Stimulated activated CD8-positive, alpha-beta memory T cell treated with anti-CD3 and anti-CD28 coated beads, Interleukin-7, amount 100 ng/mL, for 48 hours (primary cell): ENCODE measurements at regions not wholly inside any gene's neighbourhood (a gene's known extent, or its start where the extent isn't known, plus 50 kb on each side); places are given as distances from the start of the nearest gene placed in this dataset.

Source experiments
- DNase-seq, 2 donors: peaks; one replicate each; pipeline ENCODE4 v3.0.0-alpha.2; 2020; ENCODE audit warnings: low read depth in 1 of 2; ENCODE audit errors: extremely low read depth in 1 of 2

DNA sequence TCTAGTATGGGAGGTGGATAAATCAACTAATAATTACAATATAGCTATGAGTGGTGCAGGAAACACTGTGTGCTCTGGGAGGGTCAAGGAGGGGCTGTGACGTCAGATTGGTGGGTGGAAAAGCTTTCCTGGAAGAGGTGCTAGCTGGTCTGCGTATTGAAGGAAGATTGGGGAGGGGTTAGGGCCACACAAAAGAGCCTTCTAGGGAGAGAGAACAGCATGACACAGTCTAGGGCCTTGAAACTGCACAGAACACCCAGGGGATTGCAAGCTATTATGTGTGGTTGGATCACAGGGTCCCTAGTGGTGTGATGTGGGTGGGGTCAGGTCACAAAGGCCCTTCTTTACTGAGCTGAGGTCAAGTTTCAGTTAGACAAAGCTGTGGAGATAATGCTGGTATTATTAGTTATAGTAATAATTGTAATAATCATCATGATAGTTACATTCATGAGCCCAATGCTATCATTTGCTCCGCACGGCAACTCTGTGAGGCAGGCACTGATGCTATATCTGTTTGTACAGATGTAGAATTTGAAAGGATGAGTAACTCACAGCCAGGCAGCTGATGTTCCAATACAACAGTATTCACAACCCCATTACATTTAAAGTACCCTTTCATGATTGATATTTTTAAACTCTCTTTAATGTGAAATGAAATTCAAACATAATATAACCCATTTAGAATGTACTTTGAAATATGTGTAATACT is 197.4 kb upstream of the IL12B start:
- DNase-seq = no peak

DNA sequence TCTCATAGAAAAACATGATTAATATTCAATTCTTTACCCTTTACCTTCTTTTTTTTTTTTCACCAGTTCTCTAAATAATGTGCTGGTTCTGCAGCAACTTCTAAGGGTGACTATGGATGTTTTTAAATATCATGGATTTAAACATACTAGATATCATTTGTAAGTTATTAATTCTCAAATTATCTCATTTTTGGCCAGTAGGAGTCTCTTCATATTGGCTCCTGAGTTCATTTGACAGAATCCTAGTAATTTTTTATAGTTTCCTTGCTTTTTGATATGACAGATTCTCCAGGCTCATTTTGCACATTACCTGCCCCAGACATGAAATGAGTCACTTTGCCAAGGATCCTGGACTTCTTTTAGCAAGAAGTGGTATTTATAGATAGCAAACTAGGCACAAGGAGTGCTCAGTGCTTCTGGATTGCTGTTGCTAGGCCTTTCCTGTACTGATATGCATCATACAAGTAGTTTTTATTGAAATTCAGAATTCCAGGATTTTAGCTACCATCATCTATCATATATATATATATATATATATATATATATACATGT is 201.3 kb upstream of the IL12B start:
- no peak for DNase-seq

DNA sequence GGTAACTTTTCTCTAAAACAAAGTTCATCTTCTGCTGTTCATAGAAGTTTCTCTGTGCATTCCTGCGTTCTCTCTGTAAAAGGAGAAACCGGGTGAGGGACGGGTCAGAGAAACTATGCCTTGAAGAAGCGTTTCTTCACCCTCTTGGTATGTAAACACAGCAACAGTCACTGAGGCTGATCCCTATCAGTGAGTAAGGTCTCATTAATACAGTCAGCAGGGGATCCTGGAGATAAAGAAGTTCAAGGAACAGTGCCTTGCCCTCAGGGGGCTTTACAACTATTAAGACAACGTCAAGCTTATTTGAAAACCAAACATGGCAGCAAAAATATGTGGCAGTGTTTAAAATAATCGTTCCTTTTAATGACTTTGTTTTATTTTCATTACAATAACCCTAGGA is 202.9 kb upstream of the IL12B start:
- no peak for DNase-seq

DNA sequence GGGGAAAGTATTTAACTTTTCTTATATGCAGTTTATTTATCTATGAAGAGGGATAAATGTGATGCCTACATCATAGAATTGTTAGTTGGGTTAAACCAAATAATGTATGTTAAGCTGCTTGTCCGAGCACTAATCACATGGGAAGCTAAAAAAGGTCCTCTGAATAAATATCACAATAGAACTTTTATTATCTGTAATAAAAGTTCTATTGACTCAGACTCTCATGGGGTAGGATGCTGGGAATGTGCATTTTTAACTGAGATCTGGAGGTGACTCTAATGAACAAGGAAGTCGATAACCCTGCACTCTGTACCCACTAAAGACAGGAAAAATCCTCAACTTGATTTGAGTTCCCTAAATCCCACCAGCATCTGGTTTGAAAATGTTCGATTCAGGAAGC is 205.9 kb upstream of the IL12B start:
- no peak for DNase-seq

DNA sequence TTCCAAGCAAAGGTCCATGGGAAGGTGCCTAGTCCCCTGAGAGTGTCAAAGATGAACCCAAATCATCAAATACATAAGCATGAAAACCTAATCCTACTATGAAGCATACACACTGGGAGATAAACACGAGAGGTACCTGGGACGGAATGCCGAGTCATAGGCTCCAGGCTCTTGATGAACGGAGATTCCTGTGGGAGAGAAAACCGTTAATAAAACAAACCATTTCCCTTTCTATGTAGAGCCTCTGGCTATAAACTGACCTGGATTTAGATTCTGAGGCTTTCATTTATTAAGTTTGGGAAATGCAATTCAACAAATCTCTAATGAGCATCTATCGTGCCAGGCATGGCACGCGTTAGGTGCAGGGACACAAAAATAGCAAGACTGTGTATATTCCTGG is 206.4 kb upstream of the IL12B start:
- no peak for DNase-seq

DNA sequence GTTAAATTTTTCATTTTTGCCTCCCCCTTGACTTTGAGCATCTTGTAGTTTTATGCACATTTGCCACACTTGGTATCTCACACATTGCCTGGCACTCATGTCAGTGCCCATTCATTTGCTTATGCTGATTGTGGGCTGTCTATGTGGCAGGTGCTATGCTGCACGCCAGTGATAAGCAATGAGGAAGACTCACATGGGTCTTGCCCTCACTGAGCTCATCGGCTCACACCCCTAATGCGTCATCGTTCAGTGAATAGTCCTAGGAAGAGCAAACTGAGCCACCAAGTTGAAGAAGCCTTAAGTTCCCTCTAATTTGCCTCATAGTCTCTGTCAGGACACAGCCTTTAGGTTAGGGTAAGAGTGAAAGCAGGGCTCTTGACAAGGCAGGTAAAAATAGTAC is 209.4 kb upstream of the IL12B start:
- DNase-seq = no peak

DNA sequence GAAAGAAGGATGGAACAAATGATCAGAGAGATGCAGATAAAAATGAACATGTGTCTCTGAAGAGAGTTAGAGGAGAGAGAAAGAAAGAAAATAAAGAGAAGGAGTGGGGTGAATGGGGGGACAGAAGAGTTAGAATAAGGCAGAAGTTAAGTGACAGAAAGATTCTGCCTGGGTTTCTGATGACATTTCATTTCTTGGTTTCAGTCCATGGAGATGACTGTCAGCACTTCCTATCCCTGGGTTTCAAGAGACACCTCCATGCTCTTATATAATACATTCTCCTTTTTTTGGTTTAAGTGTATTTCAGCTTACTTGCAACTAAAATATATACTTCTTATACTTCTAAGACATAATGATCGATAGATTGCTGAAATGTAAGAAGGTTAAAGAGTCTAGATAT is 213.0 kb upstream of the IL12B start:
- DNase-seq = no peak

DNA sequence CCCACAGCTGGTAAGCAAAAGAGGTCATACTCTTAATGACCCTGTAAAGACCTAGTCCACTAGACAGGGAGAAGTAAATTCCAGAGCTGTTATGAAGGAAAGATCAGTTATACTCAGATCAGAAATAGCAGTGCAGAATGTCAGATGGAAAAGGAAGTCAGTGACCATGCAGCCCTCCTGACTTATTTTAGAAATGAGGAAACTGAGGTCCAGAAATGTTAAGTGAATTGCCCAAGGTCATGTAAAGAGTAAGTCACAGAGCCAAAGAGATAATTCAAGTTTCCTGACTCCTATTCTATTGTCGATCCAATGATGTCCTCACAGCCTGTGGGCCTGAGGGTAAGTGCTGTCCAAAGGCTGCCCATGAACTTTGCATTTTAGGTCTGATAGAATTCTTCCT is 214.9 kb upstream of the IL12B start:
- DNase-seq = no peak

DNA sequence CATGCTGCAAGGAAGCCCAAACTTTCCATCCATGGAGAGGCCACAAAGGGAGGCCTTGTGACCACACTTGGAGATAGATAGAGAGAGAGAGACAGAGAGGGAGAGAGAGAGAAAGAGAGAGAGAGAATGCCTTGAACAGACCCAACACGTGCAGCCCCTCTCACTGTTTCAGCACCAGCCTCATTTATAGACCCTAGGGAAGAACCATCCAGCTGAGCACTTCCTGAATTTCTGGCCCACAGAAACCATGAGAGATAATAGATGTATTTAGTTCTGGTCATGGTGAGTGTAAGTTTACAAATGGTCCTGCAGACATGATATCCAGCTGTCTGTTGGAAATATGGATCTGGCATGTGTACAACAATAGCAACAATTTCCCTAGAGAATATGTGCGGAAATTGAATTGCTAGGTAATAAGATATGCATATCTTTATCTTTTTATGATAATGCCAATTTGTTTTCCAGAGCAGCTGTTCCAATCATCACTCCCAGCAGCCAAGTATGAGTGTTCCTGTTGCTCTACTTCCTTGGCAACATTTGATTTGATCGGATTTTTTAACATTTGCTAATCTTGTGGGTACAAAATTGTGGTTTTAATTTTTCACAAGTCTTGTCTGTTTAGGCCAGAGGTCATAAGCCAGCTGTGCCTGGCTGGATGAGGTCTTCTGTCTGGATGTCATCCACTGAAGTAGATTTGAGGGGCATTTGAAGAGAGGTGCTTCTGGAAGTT is 217.3 kb upstream of the IL12B start:
- DNase-seq = no peak

DNA sequence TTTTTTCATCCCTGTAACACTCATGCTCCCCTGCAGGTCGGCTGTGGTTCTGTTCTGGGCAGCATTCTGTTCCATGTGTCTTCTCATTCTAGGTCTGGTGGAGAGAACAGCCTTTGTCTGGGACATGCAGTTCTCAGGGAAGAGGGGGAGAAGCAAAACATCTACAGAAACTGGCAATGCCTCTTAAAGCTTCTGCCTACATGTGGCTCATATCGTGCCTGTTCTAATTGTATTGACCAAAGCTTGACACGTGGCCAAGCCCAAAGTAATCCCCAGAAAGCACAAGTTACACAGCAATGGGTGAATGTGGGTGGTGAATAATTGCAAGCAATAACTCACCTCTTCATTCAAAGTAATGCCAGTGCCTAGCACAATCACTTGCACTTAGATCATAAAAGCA is 218.2 kb upstream of the IL12B start:
- DNase-seq = no peak

DNA sequence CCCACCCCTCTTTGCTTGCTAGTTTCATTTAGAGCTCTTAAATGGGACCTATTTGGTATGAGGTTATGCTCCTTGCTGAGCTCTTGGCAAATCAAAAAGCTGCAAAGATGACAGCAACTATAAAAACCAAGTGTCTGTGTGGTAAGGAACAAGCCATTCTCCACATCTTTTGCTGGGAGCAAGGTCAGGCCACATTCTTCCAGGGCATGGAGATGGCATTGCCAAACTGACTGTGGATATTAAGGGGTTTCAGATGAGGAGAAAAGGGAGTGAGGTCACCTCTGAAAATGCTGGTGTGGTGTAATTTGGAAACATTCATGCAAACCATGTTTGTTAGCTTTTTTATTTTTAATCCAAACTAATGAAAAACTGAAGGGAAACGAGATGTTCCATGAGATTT is 218.8 kb upstream of the IL12B start:
- DNase-seq = no peak

DNA sequence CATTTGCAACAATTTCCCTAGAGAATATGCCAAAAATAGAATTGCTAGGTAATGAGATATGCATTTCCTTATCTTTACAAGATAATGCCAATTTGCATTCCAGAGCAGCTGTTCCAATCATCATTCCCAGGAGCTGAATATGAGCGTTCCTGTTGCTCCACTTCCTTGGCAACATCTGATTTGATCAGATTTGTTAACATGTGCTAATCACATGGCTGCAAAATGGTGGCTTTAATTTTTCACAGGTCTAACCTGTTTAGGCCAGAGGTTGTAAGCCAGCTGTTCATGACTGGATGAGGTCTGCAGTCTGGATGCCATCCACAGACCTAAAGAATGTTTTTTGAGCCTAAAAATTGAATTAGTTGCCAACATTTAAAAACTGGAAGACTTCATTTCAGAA is 220.7 kb upstream of the IL12B start:
- no peak for DNase-seq

DNA sequence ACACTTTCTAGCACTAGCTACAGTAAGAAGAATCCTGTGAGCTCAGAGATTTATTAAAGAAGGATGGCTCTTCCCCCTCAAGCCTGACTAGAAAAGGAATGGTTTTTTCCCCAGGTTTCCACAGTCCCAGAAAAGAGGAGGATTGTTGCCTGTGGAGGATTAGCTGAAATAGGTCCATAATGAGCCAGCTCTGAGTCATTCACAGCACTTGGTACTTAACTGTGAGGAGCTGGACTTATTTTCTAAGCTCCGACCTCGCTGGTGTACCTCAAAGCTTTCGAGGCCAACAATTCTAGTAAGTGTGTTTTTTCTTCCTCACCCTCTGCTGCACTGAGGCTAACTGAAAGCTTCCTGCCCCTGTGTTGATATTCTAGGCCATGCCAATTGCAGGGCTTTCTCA is 222.5 kb upstream of the IL12B start:
- no peak for DNase-seq

DNA sequence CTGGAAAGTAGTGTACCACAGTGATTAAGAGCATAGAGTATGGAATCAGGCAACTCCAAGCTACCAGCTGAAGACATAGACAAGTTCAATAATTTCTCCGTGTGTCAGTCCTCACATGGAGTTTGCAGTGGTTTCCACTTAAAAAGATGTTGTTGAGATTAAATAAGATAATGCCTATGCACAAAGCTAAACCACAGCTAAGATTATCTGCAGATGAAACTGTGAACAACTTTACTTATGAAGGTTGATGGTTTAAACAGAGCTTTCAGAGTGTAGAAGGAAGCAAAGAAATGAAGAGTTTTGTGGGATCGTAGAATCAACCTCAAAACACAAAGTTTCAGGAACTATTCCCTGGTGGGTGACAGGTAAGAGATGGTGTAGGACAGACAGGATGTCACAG is 223.5 kb upstream of the IL12B start:
- no peak for DNase-seq

DNA sequence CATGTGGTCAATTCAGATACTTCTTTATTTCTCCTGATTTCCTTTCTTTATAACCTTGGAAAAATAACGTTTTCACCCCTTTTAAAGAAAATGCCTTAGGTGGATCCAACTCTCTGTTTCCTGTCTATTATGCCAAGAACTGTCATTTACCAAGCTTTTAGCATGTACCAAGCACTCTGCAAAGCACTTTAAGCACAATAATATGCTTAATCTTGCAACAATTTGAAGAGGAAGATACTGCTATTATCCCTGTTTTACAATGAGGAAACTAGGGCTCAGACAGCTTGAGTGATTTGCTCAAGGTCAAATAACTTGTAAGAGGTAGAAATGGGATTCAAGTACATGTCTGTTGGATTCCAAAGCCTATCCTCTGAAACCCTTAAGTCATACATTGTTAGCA is 224.8 kb upstream of the IL12B start:
- no peak for DNase-seq

DNA sequence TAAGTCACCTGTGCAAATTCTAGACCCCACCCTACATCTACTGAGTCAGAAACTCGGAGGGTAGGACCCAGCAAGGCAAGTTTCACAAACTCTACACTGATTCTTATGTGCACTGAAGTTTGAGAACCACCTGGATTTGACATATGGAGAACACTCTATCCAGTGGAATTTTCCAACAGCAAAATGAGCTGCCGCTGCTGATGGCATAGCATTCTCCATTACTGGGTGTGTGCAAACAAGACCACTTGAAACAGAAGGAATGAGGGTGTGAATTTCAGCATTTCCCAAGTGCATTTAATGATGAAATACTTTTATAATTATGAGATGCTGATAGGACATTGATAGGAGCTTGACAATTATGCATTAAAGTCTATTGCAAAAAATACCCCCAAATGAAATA is 229.1 kb upstream of the IL12B start:
- no peak for DNase-seq

DNA sequence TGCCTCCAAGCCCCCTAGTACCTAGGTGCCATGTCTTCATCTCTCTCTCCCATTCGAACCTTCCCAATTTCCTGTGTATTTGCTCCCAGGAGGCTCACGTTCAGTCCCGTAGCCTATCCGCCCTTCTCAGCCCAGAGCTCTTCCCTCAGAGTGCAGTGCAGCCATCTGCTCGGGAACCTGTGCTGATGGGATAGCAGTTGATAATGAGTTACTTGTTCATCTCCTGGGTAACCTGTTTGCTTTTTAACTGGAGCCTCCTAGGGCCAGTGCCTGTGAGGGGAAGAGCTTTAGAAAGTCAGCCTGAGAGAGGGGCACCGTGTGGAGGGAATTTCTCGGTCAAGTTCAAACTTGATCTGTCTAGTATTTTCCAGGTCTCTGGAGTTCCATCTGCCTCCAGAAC is 229.8 kb upstream of the IL12B start:
- DNase-seq = no peak

DNA sequence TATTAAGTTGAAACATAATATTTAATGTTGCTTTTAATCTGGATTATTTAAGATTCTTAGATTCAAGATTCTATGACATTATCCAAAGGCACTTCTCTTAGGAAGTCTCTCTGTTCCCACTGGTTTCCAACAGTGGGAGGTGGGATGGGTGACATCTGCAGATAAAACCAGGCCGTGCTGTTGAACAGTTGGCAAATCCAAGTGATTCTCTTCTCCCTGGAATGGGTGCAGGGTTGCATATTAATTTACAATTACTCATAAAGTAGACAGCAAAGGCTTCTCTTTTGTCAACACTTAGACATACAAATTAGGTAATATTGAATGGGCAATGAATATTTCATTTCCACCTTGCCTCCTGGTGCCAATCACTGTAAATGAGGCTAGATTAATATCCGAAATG is 233.7 kb upstream of the IL12B start:
- DNase-seq = no peak

DNA sequence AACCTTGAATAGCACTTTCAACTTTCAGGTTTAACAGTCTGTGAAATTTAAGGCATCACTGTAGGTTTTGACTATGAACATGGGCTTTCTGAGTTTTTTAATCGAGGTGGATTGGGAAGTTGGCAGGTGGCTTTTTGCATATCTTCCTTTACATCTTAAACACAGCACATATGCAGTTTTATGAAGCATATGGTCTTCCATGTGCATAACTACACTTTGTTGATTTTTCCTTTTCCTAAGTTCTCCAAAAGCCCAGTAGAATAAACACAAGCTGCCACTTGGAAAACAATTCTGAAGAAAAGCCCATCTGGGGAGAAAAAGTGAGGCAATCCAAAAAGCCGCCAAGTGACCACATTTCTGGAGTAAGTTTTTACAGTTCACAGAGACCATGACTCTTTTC is 236.5 kb upstream of the IL12B start:
- no peak for DNase-seq

DNA sequence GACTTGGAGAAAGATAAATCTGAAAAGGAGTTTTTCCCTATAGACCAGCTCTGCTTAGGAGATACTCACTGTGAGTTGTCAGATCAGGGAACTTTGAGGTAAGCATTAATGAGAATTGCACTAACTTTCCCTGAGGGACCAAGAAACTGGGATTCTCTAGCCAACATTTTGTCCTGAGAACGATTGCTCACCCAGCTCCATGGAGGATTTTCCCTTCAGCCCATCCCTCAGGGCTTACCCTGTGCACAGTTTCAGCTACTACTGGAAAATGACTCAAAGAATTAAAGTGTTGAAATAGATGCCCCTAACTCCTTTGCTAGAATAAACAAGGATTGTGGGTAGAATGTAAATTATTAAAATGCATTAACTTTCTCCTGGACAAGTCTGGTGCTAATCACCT is 237.2 kb upstream of the IL12B start:
- no peak for DNase-seq

DNA sequence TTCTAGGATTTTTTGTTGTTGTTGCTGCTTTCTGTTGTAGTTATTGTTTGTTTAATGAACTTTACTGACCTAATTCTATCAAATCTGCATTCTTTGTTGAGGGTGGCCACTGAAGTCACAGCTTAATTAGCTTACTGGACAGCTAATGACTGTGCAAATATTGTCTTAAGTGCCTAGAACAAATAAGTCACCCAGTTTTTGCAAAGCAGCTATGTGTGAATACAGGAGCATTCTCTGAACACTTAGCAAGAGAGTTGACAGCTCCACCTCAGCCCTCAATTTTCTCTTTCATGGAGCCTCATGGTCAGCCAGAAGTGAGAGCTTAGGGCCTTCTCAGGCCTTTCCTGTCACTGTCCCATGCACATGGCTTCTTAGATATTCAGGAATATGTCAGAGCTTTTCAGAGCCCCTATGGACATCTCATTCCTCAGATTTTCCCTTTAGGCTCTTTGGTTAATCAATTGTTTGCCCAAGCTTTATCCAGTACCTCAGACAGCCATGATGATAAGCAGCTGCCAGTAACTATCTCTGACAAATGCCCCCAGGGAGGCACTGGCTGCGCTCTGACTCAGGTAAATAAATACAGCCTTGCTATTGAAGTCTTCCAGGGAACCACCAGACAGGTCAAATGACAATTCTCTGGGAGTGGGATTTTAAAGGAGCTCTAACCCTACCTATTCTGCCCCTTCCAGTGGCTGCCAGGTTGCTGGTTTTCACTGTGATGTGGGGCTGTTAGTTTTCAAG is 241.4 kb upstream of the IL12B start:
- no peak for DNase-seq

DNA sequence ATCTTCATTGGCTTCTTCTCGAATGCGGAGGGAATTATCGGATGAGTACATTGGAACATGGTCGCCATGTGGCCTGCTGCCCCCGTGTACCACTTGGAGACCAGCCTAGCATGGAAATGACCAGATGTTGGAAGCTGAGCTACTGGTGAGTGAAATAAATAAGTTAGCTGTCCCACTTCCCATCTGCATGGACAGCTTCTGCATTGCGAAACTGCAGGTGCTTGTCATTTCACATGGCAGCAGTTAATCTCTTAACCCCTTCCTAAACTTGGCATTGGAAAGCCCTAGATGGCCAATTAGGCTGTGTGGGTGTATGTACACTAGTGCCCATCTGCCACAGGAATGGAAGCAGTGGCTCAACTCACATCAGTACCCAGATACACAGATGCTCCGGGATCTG is 246.6 kb upstream of the IL12B start:
- DNase-seq = no peak
